ENCODE measurements at regions not wholly inside any gene's neighbourhood (a gene's known extent, or its start where the extent isn't known, plus 50 kb on each side); places are given as distances from the start of the nearest gene placed in this dataset.

DNA sequence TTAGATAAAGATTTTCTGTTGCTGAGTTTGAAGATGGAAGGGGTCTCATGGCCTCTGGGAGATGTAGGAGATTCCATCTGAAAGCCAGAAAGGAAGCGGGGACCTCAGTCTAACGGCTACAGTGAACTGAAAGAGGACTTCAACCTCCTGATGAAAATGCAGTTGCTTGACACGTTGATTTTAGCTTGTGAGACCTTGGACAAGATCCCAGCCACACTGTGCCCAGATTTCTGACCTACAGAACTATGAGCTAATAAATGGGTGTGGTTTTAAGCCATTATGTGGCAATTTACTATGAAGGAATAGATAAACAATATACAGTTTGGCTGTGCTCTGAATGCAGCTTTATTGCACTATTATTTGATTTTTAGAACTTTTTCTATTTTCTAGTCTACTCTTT, 342.3 kb upstream of the SEMA3D start (continued):
- TF ChIP-seq, protein P1, sequence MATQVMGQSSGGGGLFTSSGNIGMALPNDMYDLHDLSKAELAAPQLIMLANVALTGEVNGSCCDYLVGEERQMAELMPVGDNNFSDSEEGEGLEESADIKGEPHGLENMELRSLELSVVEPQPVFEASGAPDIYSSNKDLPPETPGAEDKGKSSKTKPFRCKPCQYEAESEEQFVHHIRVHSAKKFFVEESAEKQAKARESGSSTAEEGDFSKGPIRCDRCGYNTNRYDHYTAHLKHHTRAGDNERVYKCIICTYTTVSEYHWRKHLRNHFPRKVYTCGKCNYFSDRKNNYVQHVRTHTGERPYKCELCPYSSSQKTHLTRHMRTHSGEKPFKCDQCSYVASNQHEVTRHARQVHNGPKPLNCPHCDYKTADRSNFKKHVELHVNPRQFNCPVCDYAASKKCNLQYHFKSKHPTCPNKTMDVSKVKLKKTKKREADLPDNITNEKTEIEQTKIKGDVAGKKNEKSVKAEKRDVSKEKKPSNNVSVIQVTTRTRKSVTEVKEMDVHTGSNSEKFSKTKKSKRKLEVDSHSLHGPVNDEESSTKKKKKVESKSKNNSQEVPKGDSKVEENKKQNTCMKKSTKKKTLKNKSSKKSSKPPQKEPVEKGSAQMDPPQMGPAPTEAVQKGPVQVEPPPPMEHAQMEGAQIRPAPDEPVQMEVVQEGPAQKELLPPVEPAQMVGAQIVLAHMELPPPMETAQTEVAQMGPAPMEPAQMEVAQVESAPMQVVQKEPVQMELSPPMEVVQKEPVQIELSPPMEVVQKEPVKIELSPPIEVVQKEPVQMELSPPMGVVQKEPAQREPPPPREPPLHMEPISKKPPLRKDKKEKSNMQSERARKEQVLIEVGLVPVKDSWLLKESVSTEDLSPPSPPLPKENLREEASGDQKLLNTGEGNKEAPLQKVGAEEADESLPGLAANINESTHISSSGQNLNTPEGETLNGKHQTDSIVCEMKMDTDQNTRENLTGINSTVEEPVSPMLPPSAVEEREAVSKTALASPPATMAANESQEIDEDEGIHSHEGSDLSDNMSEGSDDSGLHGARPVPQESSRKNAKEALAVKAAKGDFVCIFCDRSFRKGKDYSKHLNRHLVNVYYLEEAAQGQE (IDR thresholded peaks at IDR 0.05) = no peak

DNA sequence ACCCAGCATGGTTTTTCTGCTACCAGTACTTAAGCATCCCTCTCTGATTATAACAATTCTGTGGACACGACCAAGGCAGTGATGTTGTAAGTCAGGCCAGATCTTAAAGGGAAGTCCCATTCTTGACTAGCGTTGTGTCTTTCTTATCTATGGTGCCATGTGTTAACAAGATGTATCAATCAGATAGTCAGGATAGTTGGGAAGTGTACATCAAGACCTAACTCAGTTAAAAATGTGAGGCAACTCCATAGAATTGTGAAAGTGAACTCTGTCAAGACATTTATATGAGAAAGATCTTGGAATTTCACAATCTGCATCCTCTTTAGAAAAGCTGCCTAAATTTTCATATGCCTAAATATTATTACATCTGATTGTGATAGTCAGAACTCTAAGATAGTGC, 341.7 kb upstream of the SEMA3D start:
- ChIA-PET CTCF (interaction anchor here (0.9 kb wide), 1 partner anchor 26 kb away, joined by 5 read pairs; no protein-coding TSS in a partner anchor), POLR2A (no interaction called here)
- no peaks in the 10 kb centered on the region for H3K9me3 ChIP-seq
- TF ChIP-seq, protein P2, sequence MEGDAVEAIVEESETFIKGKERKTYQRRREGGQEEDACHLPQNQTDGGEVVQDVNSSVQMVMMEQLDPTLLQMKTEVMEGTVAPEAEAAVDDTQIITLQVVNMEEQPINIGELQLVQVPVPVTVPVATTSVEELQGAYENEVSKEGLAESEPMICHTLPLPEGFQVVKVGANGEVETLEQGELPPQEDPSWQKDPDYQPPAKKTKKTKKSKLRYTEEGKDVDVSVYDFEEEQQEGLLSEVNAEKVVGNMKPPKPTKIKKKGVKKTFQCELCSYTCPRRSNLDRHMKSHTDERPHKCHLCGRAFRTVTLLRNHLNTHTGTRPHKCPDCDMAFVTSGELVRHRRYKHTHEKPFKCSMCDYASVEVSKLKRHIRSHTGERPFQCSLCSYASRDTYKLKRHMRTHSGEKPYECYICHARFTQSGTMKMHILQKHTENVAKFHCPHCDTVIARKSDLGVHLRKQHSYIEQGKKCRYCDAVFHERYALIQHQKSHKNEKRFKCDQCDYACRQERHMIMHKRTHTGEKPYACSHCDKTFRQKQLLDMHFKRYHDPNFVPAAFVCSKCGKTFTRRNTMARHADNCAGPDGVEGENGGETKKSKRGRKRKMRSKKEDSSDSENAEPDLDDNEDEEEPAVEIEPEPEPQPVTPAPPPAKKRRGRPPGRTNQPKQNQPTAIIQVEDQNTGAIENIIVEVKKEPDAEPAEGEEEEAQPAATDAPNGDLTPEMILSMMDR (IDR thresholded peaks at IDR 0.05) = no peak
- TF ChIP-seq POLR2A (IDR thresholded peaks at IDR 0.05; ENCODE audit: low read length) = no peak
- no peak for TF ChIP-seq RNF2 (IDR thresholded peaks at IDR 0.05; ENCODE audit: borderline replicate concordance, low read depth)
- TF ChIP-seq, protein P3, sequence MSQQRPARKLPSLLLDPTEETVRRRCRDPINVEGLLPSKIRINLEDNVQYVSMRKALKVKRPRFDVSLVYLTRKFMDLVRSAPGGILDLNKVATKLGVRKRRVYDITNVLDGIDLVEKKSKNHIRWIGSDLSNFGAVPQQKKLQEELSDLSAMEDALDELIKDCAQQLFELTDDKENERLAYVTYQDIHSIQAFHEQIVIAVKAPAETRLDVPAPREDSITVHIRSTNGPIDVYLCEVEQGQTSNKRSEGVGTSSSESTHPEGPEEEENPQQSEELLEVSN (IDR thresholded peaks at IDR 0.05; ENCODE audit: borderline replicate concordance, low read depth) = no peak
- TF ChIP-seq SMC3 (IDR thresholded peaks at IDR 0.05) = no peak
- no peak for TF ChIP-seq NPAS2 (CRISPR knock-in tag; IDR thresholded peaks at IDR 0.05; ENCODE audit: borderline replicate concordance)
- TF ChIP-seq BHLHE40 (IDR thresholded peaks at IDR 0.05; ENCODE audit: low read depth, low read length) = no peak
- no peak for TF ChIP-seq ESRRA (IDR thresholded peaks at IDR 0.05; ENCODE audit: borderline replicate concordance, low read length)
- no peak for TF ChIP-seq FOSL2 (IDR thresholded peaks at IDR 0.05)
- no peak for TF ChIP-seq FOSL2 (CRISPR knock-in tag; IDR thresholded peaks at IDR 0.05)
- TF ChIP-seq, protein P4, sequence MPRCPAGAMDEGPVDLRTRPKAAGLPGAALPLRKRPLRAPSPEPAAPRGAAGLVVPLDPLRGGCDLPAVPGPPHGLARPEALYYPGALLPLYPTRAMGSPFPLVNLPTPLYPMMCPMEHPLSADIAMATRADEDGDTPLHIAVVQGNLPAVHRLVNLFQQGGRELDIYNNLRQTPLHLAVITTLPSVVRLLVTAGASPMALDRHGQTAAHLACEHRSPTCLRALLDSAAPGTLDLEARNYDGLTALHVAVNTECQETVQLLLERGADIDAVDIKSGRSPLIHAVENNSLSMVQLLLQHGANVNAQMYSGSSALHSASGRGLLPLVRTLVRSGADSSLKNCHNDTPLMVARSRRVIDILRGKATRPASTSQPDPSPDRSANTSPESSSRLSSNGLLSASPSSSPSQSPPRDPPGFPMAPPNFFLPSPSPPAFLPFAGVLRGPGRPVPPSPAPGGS (IDR thresholded peaks at IDR 0.05) = no peak
- WGBS (ENCODE audit: missing lambda C conversion rate) = 53% methylated on average over 2 of the region's 2 CpGs
- H3K4me2 ChIP-seq = no peak overlapping the region
- FAIRE-seq (no peak), ATAC-seq (no peak), DNase-seq (ENCODE audit: low read depth in 1 of 2, low spot score in 1 of 2) (no peak)
- H3K27ac ChIP-seq = no peak overlapping the region
- H3K4me1 ChIP-seq = no peaks in the 10 kb centered on the region
- no peak overlapping the region for H3K4me3 ChIP-seq

DNA sequence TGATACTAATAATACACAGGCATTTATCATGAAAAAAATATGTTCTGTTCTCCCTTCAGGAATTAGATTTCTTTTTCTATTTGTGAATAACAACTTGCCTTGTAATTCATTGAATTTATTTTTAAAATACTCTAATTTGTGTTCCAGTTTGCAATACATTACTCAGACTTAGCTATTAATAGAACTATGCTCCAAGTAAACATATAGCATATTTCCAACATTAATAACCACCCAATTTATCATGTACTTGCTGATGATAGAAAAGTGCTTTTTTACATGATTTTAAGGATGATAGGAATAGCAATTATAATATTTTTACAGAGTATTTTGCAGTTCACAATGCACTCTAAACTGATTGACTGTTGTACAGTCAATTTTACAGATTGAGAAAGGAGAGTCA, 338.8 kb upstream of the SEMA3D start:
- ATAC-seq (no peak), DNase-seq (ENCODE audit: low read depth in 1 of 2, low spot score in 1 of 2) (no peak), FAIRE-seq (no peak)
- Histone ChIP-seq H3K4me1 (no peaks in the 10 kb centered on the region), H3K4me3 (no peak overlapping the region), H3K4me2 (no peak overlapping the region), H3K9me3 (no peaks in the 10 kb centered on the region), H3K27ac (no peak overlapping the region)
- ChIA-PET CTCF (no interaction called here), POLR2A (no interaction called here)
- TF ChIP-seq NR3C1 (IDR thresholded peaks at IDR 0.05) (no peak), SMC3 (IDR thresholded peaks at IDR 0.05) (no peak), EHMT2 (IDR thresholded peaks at IDR 0.05; ENCODE audit: low read depth) (no peak), BHLHE40 (IDR thresholded peaks at IDR 0.05; ENCODE audit: low read depth, low read length) (no peak), KDM1A (IDR thresholded peaks at IDR 0.05; ENCODE audit: low read depth) (no peak), CHD4 (IDR thresholded peaks at IDR 0.05; ENCODE audit: borderline replicate concordance) (no peak), PHF8 (IDR thresholded peaks at IDR 0.05; ENCODE audit: borderline replicate concordance, low read depth) (no peak), TFCP2L1 (CRISPR knock-in tag; IDR thresholded peaks at IDR 0.05) (no peak)
- TF ChIP-seq, protein P5, sequence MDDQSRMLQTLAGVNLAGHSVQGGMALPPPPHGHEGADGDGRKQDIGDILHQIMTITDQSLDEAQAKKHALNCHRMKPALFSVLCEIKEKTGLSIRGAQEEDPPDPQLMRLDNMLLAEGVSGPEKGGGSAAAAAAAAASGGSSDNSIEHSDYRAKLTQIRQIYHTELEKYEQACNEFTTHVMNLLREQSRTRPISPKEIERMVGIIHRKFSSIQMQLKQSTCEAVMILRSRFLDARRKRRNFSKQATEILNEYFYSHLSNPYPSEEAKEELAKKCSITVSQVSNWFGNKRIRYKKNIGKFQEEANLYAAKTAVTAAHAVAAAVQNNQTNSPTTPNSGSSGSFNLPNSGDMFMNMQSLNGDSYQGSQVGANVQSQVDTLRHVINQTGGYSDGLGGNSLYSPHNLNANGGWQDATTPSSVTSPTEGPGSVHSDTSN (IDR thresholded peaks at IDR 0.05) = no peak
- TF ChIP-seq, protein P3 (IDR thresholded peaks at IDR 0.05; ENCODE audit: borderline replicate concordance, low read depth) = no peak
- TF ChIP-seq, protein P6, sequence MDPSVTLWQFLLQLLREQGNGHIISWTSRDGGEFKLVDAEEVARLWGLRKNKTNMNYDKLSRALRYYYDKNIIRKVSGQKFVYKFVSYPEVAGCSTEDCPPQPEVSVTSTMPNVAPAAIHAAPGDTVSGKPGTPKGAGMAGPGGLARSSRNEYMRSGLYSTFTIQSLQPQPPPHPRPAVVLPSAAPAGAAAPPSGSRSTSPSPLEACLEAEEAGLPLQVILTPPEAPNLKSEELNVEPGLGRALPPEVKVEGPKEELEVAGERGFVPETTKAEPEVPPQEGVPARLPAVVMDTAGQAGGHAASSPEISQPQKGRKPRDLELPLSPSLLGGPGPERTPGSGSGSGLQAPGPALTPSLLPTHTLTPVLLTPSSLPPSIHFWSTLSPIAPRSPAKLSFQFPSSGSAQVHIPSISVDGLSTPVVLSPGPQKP (IDR thresholded peaks at IDR 0.05; ENCODE audit: low read depth, low read length) = no peak

Measured in A549 (cell line).